GM13977 (cell line): ENCODE measurements at regions not wholly inside any gene's neighbourhood (a gene's known extent, or its start where the extent isn't known, plus 50 kb on each side); places are given as distances from the start of the nearest gene placed in this dataset.

Experiments used
- DNase-seq: peaks from one replicate; pipeline ENCODE4 v3.0.0; 2012; ENCODE audit warnings: low spot score
- CTCF ChIP-seq: IDR thresholded peaks from 2 replicates; pipeline ENCODE4 v1.5.1; 2012; ENCODE audit warnings: mild to moderate bottlenecking, control low read depth; ENCODE audit not compliant: insufficient read depth; ENCODE audit errors: extremely low read depth, missing control alignments
- in situ Hi-C: fragments of 300-500 bp; cut with MboI; formaldehyde crosslinking; loops from one replicate; pipeline ENCODE4 v1.12.0; 2022; ENCODE audit warnings: low sequenced_read_pairs, low pct_unique_long_range_greater_than_20kb, mixed read lengths, inconsistent platforms; ENCODE audit not compliant: unreplicated experiment

GRCh38 chr1:5690291-5690690, 301.9 kb downstream of the NPHP4 start:
- no peak for TF ChIP-seq CTCF
- no peak for DNase-seq
- in situ Hi-C loops, result no loop called here

GRCh38 chr1:5688081-5689077, 303.8 kb downstream of the NPHP4 start:
- no peak for TF ChIP-seq CTCF
- DNase-seq, result no peak
- in situ Hi-C loops, result no loop called here

GRCh38 chr1:5686925-5687706, 305.1 kb downstream of the NPHP4 start:
- DNase-seq, result no peak
- in situ Hi-C loops, result no loop called here
- no peak for TF ChIP-seq CTCF

GRCh38 chr1:5686195-5686594, 306.0 kb downstream of the NPHP4 start:
- in situ Hi-C loops, result no loop called here
- TF ChIP-seq CTCF, result no peak
- no peak for DNase-seq

- no peak for TF ChIP-seq CTCF
- in situ Hi-C loops, result no loop called here
- no peak for DNase-seq
These were observed 306.7 kb downstream of the NPHP4 start for GRCh38 chr1:5685446-5686040.

GRCh38 chr1:5684791-5685190, 307.4 kb downstream of the NPHP4 start:
- no peak for TF ChIP-seq CTCF
- in situ Hi-C loops, result no loop called here
- no peak for DNase-seq
